A549 (cell line): ENCODE measurements at regions not wholly inside any gene's neighbourhood (a gene's known extent, or its start where the extent isn't known, plus 50 kb on each side); places are given as distances from the start of the nearest gene placed in this dataset.

Experiments
- ATAC-seq, 2 experiments: fragments of 200-7000 bp in 1 of 2; fragments of >200 bp in 1 of 2; cut with Nextera tagmentation in 1 of 2; cut with Tn5 transposase in 1 of 2; 3 replicates each; pipeline versions ENCODE4 v1.8.0 to v1.9.1; 2018 to 2020; ENCODE audit warnings: mild to moderate bottlenecking in 1 of 2, moderate library complexity in 1 of 2
- CTCF ChIA-PET: fragments of 300-600 bp; sonication (Branson Sonifier 250); formaldehyde crosslinking; extraction: SDS; loops from one replicate; lab custom pipeline; 2021; ENCODE audit warnings: antibody characterized with exemption, inconsistent platforms; lab: Yijun Ruan, JAX
- POLR2A ChIA-PET: fragments of 350-600 bp; formaldehyde crosslinking; extraction: SDS; loops from one replicate; lab custom pipeline; 2021; ENCODE audit warnings: antibody characterized with exemption, inconsistent platforms; lab: Yijun Ruan, JAX
- DNase-seq, 2 experiments: peaks; one replicate each; pipeline versions ENCODE4 v3.0.0 to v3.0.0-alpha.2; 2011 to 2016; ENCODE audit warnings: low read depth in 1 of 2, low spot score in 1 of 2
- FAIRE-seq: peaks from 2 replicates; lab custom pipeline; 2011; peaks lifted over from hg19 to GRCh38; lab: Jason Lieb, UNC
- H3K27ac ChIP-seq, 2 experiments: fragments of >200 bp; sonication (Bioruptor Twin); formaldehyde crosslinking; 3 replicates each; pipeline ENCODE4 v1.5.1; 2016 to 2017
- H3K4me1 ChIP-seq: fragments of >200 bp; sonication (Bioruptor Twin); formaldehyde crosslinking; 3 replicates; pipeline ENCODE4 v1.6.1; 2016
- H3K4me2 ChIP-seq: fragments of >200 bp; sonication (Bioruptor Twin); formaldehyde crosslinking; 3 replicates; pipeline ENCODE4 v1.6.1; 2016
- H3K4me3 ChIP-seq: fragments of >200 bp; sonication (Bioruptor Twin); formaldehyde crosslinking; 3 replicates; pipeline ENCODE4 v1.5.1; 2016
- H3K9me3 ChIP-seq: fragments of >200 bp; sonication (Bioruptor Twin); formaldehyde crosslinking; 3 replicates; pipeline ENCODE4 v1.6.1; 2016
- BCL3 ChIP-seq: fragments of >200 bp; sonication (Bioruptor Twin); formaldehyde crosslinking; IDR thresholded peaks from 3 replicates; pipeline ENCODE4 v1.6.1; 2016
- CBX2 ChIP-seq: fragments of 200-600 bp; sonication (generic); IDR thresholded peaks from 2 replicates; pipeline ENCODE4 v1.6.1; 2016; ENCODE audit warnings: low read depth, mild to moderate bottlenecking, borderline replicate concordance
- CHD2 ChIP-seq: fragments of 150-350 bp; IDR thresholded peaks from 2 replicates; pipeline ENCODE4 v1.6.1; 2014; ENCODE audit warnings: low read length; ENCODE audit not compliant: partially characterized antibody
- CHD4 ChIP-seq: fragments of 200-600 bp; sonication (generic); IDR thresholded peaks from 2 replicates; pipeline ENCODE4 v1.6.1; 2016; ENCODE audit warnings: antibody characterized with exemption, mild to moderate bottlenecking, borderline replicate concordance
- EHMT2 ChIP-seq: fragments of 200-600 bp; sonication (generic); IDR thresholded peaks from 2 replicates; pipeline ENCODE4 v1.6.1; 2016; ENCODE audit warnings: antibody characterized with exemption, low read depth, mild to moderate bottlenecking, moderate library complexity
- ELK1 ChIP-seq: fragments of 150-350 bp; IDR thresholded peaks from 2 replicates; pipeline ENCODE4 v1.6.1; 2014; ENCODE audit warnings: low read depth, mild to moderate bottlenecking, low read length
- ESRRA ChIP-seq: fragments of 150-350 bp; IDR thresholded peaks from 2 replicates; pipeline ENCODE4 v1.6.1; 2014; ENCODE audit warnings: mild to moderate bottlenecking, low read length, borderline replicate concordance
- FOSB ChIP-seq: fragments of 250-450 bp; sonication (Bioruptor Pico); IDR thresholded peaks from 2 replicates; pipeline ENCODE4 v1.5.0; 2020; ENCODE audit warnings: mild to moderate bottlenecking, moderate library complexity
- FOSL2 ChIP-seq, 2 experiments: fragments of 450-650 bp in 1 of 2; fragments of >200 bp in 1 of 2; sonication (Bioruptor Twin) in 1 of 2; formaldehyde crosslinking; IDR thresholded peaks; 2 replicates each; pipeline versions ENCODE4 v1.5.0 to v1.6.1; 2016 to 2020; ENCODE audit warnings: mild to moderate bottlenecking in 1 of 2, moderate library complexity in 1 of 2
- HOXB5 ChIP-seq: fragments of 250-450 bp; sonication (Bioruptor Pico); IDR thresholded peaks from 2 replicates; pipeline ENCODE4 v1.5.0; 2020; ENCODE audit warnings: mild to moderate bottlenecking, moderate library complexity
- KDM5A ChIP-seq: fragments of 200-600 bp; sonication (generic); IDR thresholded peaks from 2 replicates; pipeline ENCODE4 v1.6.1; 2016; ENCODE audit warnings: antibody characterized with exemption, mild to moderate bottlenecking
- MAZ ChIP-seq: fragments of 150-350 bp; IDR thresholded peaks from 2 replicates; pipeline ENCODE4 v1.6.1; 2014; ENCODE audit warnings: antibody characterized with exemption, low read depth, low read length, borderline replicate concordance
- MYC ChIP-seq: IDR thresholded peaks from 2 replicates; pipeline ENCODE4 v1.6.1; 2012; ENCODE audit warnings: mild to moderate bottlenecking, inconsistent platforms, low read length, improper control_type of control experiment, borderline replicate concordance
- POLR2A ChIP-seq: IDR thresholded peaks from 2 replicates; pipeline ENCODE4 v1.6.1; 2012; ENCODE audit warnings: mild to moderate bottlenecking, low read length
- REST ChIP-seq: fragments of 200-600 bp; sonication (generic); IDR thresholded peaks from 2 replicates; pipeline ENCODE4 v1.6.1; 2016; ENCODE audit warnings: antibody characterized with exemption, mild to moderate bottlenecking, moderate library complexity
- TFCP2L1 ChIP-seq: fragments of 250-450 bp; sonication (Bioruptor Pico); IDR thresholded peaks from 2 replicates; pipeline ENCODE4 v1.5.0; 2021; ENCODE audit warnings: mild to moderate bottlenecking
- TP53 ChIP-seq: fragments of 250-450 bp; sonication (Bioruptor Pico); IDR thresholded peaks from 2 replicates; pipeline ENCODE4 v1.5.0; 2021; ENCODE audit warnings: mild to moderate bottlenecking, moderate library complexity
- USF2 ChIP-seq: fragments of 450-650 bp; IDR thresholded peaks from 2 replicates; pipeline ENCODE4 v1.6.1; 2014; ENCODE audit warnings: antibody characterized with exemption
- ZC3H11A ChIP-seq: fragments of 450-650 bp; IDR thresholded peaks from 2 replicates; pipeline ENCODE4 v1.6.1; 2014; ENCODE audit warnings: antibody characterized with exemption, mild to moderate bottlenecking
- WGBS: methylation state at CpG from one replicate; pipeline ENCODE4 v1.1.6; 2017; ENCODE audit errors: missing lambda C conversion rate; 5-methylcytosine and 5-hydroxymethylcytosine counted together

GRCh38 chr20:12605751-12606150 lies 403.0 kb upstream of the SPTLC3 start:
- FAIRE-seq (no peak), ATAC-seq (no peak), DNase-seq (no peak)
- CTCF ChIA-PET: no interaction called here
- TF ChIP-seq BCL3 (no peak), FOSB (CRISPR knock-in tag) (no peak), REST (no peak), ESRRA (no peak), USF2 (no peak), FOSL2 (IDR thresholded peaks at IDR 0.05) (no peak), FOSL2 (CRISPR knock-in tag; IDR thresholded peaks at IDR 0.05) (no peak)
- no peak overlapping the region for H3K27ac ChIP-seq
- POLR2A ChIA-PET: no interaction called here
- no peak overlapping the region for H3K4me3 ChIP-seq
- no peak overlapping the region for H3K4me2 ChIP-seq
- WGBS: 0% methylated on average over 2 of the region's 2 CpGs
- no peaks in the 10 kb centered on the region for H3K4me1 ChIP-seq
- H3K9me3 ChIP-seq: no peaks in the 10 kb centered on the region

- no peak for ATAC-seq
- H3K4me1 ChIP-seq: no peaks in the 10 kb centered on the region
- no peak for DNase-seq
- ChIA-PET POLR2A (no interaction called here), CTCF (no interaction called here)
- no peak overlapping the region for H3K4me3 ChIP-seq
- no peaks in the 10 kb centered on the region for H3K9me3 ChIP-seq
- WGBS: 0% methylated on average over 1 of the region's 1 CpG
- TF ChIP-seq CBX2: no peak
- TF ChIP-seq HOXB5 (CRISPR knock-in tag): no peak
- TF ChIP-seq CHD2: no peak
- no peak for FAIRE-seq
- no peak overlapping the region for H3K4me2 ChIP-seq
- H3K27ac ChIP-seq: no peak overlapping the region
Measured at GRCh38 chr20:12610871-12611270, 397.9 kb upstream of the SPTLC3 start.

- DNase-seq: no peak
- no peak for FAIRE-seq
- Histone ChIP-seq H3K4me3 (no peak overlapping the region), H3K4me1 (no peaks in the 10 kb centered on the region), H3K4me2 (no peak overlapping the region), H3K9me3 (no peaks in the 10 kb centered on the region), H3K27ac (no peak overlapping the region)
- POLR2A ChIA-PET: no interaction called here
- CTCF ChIA-PET: no interaction called here
- no peak for ATAC-seq
- WGBS: 0% methylated on average over 1 of the region's 1 CpG
- TF ChIP-seq CBX2 (no peak), TP53 (CRISPR knock-in tag) (no peak), CHD4 (no peak), EHMT2 (no peak), ELK1 (no peak), TFCP2L1 (CRISPR knock-in tag) (no peak), KDM5A (no peak), USF2 (no peak), HOXB5 (CRISPR knock-in tag) (no peak), MYC (no peak), BCL3 (no peak), REST (no peak), MAZ (no peak), ZC3H11A (no peak), POLR2A (no peak)
Measured at GRCh38 chr20:12614764-12615163, 394.0 kb upstream of the SPTLC3 start.
